Stimulated activated CD4-positive, alpha-beta T cell treated with anti-CD3 and anti-CD28 coated beads, Interleukin-2, amount 100 ng/mL, for 24 hours (primary cell): ENCODE measurements at regions not wholly inside any gene's neighbourhood (a gene's known extent, or its start where the extent isn't known, plus 50 kb on each side); places are given as distances from the start of the nearest gene placed in this dataset.

ENCODE experiments used
- DNase-seq, 2 donors: peaks; one replicate each; pipeline ENCODE4 v3.0.0-alpha.2; 2020

GRCh38 chr15:53296603-53297002, 462.9 kb downstream of the WDR72 start:
- no peak for DNase-seq

DNA sequence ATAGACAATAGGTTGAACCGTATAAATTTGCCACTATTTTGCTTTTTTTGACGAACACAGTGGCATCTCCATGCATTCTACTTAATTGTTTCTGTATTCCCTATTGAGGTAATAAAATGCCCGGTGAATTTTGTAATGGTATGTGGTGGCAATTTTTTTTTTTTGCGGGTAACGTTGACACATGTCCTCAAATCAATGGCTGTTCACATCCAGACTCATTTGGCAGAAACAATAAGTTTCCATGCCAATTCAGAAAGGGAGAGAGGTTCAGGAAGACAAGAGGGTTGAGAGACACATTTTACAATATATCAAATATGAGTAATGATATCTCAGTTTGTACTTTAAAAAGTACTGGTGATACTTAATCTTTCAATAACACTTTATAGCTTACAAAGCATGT, 463.9 kb downstream of the WDR72 start:
- no peak for DNase-seq

DNA sequence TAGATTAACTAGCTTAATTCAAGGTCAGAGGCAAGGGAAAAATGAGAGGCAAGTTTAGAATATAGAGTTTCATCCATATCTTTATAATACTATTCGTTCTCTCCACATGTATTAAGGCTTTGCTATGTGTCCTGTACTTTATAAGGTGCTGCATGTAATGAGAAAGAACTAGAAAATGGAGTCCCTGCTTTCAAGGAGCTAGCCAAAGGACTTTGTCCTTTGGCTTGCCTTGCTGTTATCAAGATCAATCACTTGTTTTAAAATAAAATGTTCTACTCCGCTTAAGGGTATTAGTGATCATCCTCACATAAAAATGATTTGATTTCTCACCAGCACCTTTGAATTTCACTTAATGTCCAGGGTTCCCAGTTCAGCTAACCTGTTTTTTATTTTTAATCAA, 470.9 kb downstream of the WDR72 start:
- DNase-seq: no peak

- DNase-seq: no peak
Measured at GRCh38 chr15:53274630-53275029, 484.5 kb upstream of the ONECUT1 start.

DNA sequence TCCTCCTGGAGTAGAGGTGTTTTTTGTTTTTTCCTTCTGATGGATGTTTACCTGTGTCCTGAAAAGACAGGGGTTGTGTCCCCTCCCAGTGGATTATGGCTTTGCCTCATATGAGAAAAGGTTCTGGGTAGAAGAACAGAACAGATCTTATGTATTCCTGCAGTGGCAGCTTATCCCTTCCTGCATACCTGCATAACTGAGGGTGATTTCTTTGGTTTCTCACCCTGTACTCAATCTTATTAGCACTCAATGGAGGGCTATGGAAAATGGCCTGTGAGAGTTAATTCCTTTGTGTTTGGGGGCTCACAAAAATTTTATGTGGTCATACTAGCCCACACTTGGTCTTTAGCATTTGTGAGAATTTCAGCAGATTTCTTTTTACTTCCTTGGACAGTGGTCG, 482.0 kb upstream of the ONECUT1 start:
- DNase-seq: no peak

GRCh38 chr15:53266176-53266575, 476.0 kb upstream of the ONECUT1 start:
- no peak for DNase-seq

GRCh38 chr15:53260647-53261046, 470.5 kb upstream of the ONECUT1 start:
- no peak for DNase-seq

GRCh38 chr15:53256457-53256856, 466.3 kb upstream of the ONECUT1 start:
- no peak for DNase-seq

DNA sequence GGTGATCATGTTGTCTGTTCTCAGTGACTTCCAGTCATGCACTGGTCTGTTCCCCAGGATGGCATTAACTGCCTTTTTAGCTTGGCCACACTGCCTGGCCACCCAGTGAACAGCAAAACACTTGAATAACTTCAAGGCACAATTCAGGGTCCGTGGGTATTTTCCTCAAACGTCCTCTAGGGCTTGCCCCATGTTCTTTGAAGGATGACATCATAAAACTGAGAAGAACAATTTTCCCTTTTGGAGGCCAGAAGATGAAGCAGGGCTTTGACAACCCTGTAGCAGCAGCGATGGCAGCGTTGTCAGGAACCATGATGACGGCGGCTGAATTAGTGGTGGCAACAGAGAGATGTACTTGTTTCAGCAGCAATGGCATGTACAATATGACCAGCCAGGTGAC, 465.9 kb upstream of the ONECUT1 start:
- DNase-seq: no peak

DNA sequence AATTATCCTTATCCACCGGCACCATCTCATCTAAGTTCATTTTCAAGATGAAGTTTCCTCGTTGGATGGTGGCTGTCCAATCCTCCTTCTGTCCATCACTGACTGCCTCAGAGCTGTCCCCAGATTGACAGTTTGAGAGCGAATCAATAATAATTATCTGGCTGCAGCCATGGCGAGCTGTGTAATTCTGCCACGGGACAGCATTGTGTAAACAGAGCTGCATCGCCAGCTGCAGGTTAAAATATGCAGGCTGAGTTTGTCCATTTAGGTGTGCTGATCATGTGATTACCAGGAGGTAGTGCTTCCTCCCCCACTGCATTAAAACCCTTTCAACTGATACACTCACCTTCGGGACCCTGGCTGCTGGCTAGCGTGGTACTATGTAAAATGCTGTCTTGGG, 461.9 kb upstream of the ONECUT1 start:
- no peak for DNase-seq

GRCh38 chr15:53251523-53251922, 461.4 kb upstream of the ONECUT1 start:
- no peak for DNase-seq

GRCh38 chr15:53247041-53247708, 457.0 kb upstream of the ONECUT1 start:
- no peak for DNase-seq

DNA sequence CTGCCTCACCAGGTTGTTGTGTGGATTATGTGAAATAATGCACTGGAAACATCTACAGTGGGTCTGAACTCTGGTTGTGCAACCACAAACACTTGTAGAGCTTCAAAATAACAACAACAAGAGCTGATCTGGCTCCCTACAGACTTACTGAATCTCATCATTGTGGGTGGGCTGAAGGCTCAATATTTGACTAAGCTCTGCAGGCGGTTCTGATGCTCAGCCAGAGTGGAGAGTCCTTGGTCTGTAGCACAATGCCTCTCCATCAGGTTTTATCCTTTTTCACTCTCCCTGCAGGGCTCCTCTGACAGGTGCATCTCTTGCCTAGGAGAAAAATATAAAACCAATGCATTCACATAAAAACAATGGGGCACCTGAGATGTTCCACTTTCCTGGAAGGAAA, 456.3 kb upstream of the ONECUT1 start:
- no peak for DNase-seq

DNA sequence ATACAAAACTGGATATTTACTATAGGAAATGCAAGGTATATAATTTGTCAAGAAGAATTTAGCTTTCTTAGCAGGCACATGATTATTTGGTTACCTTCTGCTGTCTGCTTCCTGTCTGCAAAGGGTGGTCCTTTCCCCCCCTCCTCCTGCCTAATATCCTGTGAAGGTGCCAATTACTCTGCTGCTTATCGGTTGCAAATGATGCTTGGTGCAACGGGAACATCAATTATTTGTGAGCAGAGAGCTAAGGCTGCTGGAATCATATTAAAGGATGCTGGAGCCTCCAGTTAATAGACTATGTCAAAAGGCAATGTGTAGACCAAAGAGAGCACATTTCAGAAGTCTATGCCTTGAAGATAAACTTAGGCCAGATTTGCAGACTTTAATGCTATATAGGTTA, 443.7 kb upstream of the ONECUT1 start:
- DNase-seq: no peak

DNA sequence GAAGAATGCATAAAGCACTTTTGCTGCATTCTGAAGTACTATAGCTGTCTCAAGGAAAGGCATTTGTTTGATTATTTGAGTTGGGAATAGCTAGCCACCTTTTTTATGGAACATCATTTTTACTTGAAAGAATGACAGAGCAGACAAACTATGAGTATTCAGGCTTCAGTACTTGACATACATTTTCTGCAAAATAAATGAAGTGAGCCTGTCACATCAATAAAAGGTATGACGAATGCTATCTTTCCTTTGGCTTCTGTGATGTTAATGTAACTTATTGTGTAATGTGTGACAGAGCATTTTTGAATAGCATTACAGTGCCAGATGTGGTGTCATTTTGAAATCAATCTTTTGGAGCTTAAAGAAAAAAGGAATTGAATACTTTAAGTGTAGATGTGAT, 440.3 kb upstream of the ONECUT1 start:
- DNase-seq: no peak

- no peak for DNase-seq
Measured at GRCh38 chr15:53226559-53226958, 436.4 kb upstream of the ONECUT1 start.

- DNase-seq: no peak
Measured at GRCh38 chr15:53225781-53226180, 435.6 kb upstream of the ONECUT1 start.

GRCh38 chr15:53224371-53224770, 434.2 kb upstream of the ONECUT1 start:
- no peak for DNase-seq

DNA sequence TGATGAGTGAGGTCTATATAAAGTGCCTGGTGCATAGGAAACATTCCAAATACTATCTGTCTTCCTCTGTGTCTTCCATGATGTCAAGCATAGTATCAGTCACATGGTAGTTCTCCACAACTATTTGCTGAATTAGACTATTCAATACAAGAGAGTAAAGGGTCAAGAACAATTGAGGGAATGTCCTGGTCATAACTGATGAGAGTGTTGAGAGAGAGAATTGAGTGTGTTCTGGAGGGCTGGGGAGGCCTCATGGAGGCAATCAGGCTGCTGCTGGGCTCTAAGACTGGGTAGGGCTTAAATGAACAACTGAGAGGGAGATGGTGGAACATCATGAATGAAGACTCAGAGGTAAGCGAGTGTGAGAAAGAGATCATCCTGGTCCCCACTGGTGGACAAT, 433.7 kb upstream of the ONECUT1 start:
- no peak for DNase-seq

GRCh38 chr15:53218666-53219580, 428.8 kb upstream of the ONECUT1 start:
- no peak for DNase-seq

- DNase-seq: no peak
Measured at GRCh38 chr15:53216036-53216435, 425.9 kb upstream of the ONECUT1 start.

GRCh38 chr15:53213336-53213735, 423.2 kb upstream of the ONECUT1 start:
- no peak for DNase-seq

- no peak for DNase-seq
Measured at GRCh38 chr15:53212785-53213184, 422.6 kb upstream of the ONECUT1 start.

DNA sequence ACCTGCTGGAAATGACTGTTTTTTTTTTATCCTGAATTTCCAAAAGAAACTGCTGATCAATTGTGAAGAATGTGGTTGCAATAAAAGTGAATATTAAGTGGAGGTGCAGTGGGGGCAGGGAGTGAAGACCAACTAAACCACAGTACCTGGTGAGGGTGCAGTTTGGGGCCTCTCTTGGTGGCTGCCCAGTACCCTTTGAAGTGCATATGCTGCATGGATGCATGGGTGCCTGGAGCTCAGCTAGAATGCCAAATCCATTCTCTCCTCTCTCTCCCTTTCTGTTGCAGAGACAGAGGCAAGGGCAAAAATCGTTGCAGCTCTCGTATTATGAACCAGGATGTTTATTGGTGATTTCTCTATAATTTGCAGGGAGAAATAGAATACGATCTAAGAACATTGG, 420.5 kb upstream of the ONECUT1 start:
- DNase-seq: no peak
